HG03064 (cell line): ENCODE measurements at regions not wholly inside any gene's neighbourhood (a gene's known extent, or its start where the extent isn't known, plus 50 kb on each side); places are given as distances from the start of the nearest gene placed in this dataset.

ENCODE experiments used
- ATAC-seq: cut with Tn5 transposase; IDR thresholded peaks from one replicate; pipeline ENCODE4 v1.9.1; 2021; ENCODE audit warnings: low read depth; ENCODE audit not compliant: unreplicated experiment

- no peak for ATAC-seq
Measured at GRCh38 chr2:144217853-144218633, 301.9 kb downstream of the ZEB2 start.

GRCh38 chr2:144215701-144216675, 303.9 kb downstream of the ZEB2 start:
- peak; percentile 60 for ATAC-seq

GRCh38 chr2:144215207-144215606, 304.7 kb downstream of the ZEB2 start:
- no peak for ATAC-seq

GRCh38 chr2:144213797-144214196, 306.1 kb downstream of the ZEB2 start:
- peak; percentile 65 for ATAC-seq

GRCh38 chr2:144211826-144212225, 308.1 kb downstream of the ZEB2 start:
- no peak for ATAC-seq

- ATAC-seq = no peak
Measured at GRCh38 chr2:144211065-144211464, 308.9 kb downstream of the ZEB2 start.

- no peak for ATAC-seq
Measured at GRCh38 chr2:144210076-144210475, 309.8 kb downstream of the ZEB2 start.

GRCh38 chr2:144208924-144209323, 311.0 kb downstream of the ZEB2 start:
- no peak for ATAC-seq

GRCh38 chr2:144206019-144206418, 313.9 kb downstream of the ZEB2 start:
- ATAC-seq = no peak

GRCh38 chr2:144201868-144202468, 318.0 kb downstream of the ZEB2 start:
- no peak for ATAC-seq

GRCh38 chr2:144201126-144201525, 318.8 kb downstream of the ZEB2 start:
- no peak for ATAC-seq

GRCh38 chr2:144198116-144198515, 321.8 kb downstream of the ZEB2 start:
- ATAC-seq = no peak

GRCh38 chr2:144194326-144195071, 325.4 kb downstream of the ZEB2 start:
- ATAC-seq = no peak

GRCh38 chr2:144190908-144191605, 328.9 kb downstream of the ZEB2 start:
- ATAC-seq = no peak

GRCh38 chr2:144183727-144184126, 336.2 kb downstream of the ZEB2 start:
- peak; percentile 98 for ATAC-seq

GRCh38 chr2:144181001-144181400, 338.9 kb downstream of the ZEB2 start:
- no peak for ATAC-seq

- ATAC-seq = no peak
Measured at GRCh38 chr2:144180131-144180530, 339.8 kb downstream of the ZEB2 start.

GRCh38 chr2:144170179-144170578, 349.7 kb downstream of the ZEB2 start:
- ATAC-seq = no peak

- no peak for ATAC-seq
Measured at GRCh38 chr2:144166743-144167142, 353.2 kb downstream of the ZEB2 start.
